ENCODE measurements at regions not wholly inside any gene's neighbourhood (a gene's known extent, or its start where the extent isn't known, plus 50 kb on each side); places are given as distances from the start of the nearest gene placed in this dataset.
A peak's percentile ranks its signal among the peaks of the same experiment; 100 is the strongest.
"Not testable (repeated sequence)": the region's sequence is repeated elsewhere in the genome, so short reads cannot be mapped to it uniquely, and the experiment has no call there.

GRCh38 chr11:106152013-106152412 is 74.6 kb downstream of the AASDHPPT start:
- peak; percentile 16 for DNase-seq

GRCh38 chr11:106152824-106153223 is 75.4 kb downstream of the AASDHPPT start:
- peak; percentile 25 for DNase-seq

GRCh38 chr11:106156290-106156937 is 79.0 kb downstream of the AASDHPPT start:
- DNase-seq = peak; percentile 53

GRCh38 chr11:106158406-106158805 is 80.9 kb downstream of the AASDHPPT start:
- DNase-seq = no peak

DNA sequence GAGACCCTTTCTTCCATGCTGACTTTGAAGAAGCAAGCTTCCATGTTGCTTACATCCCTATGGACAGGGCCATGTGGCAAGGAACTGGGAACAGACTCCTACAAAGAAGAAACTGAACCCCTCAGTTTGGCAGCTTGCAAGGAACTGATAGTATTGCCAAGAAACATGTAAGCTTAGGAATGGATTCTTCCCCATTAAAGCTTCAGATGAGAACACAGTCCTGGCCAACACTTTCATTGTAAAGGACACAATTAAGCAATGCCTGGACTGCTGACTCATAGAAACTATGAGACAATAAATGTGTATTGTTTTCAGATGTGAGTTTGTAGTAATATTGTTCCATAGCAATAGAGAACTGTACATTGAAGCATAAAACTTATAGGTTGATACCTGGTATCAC is 82.4 kb downstream of the AASDHPPT start:
- DNase-seq = no peak

- DNase-seq = no peak
Measured at GRCh38 chr11:106160494-106160893, 83.0 kb downstream of the AASDHPPT start.

- DNase-seq = no peak
Measured at GRCh38 chr11:106161775-106162634, 84.5 kb downstream of the AASDHPPT start.

- no peak for DNase-seq
Measured at GRCh38 chr11:106167085-106167484, 89.6 kb downstream of the AASDHPPT start.

DNA sequence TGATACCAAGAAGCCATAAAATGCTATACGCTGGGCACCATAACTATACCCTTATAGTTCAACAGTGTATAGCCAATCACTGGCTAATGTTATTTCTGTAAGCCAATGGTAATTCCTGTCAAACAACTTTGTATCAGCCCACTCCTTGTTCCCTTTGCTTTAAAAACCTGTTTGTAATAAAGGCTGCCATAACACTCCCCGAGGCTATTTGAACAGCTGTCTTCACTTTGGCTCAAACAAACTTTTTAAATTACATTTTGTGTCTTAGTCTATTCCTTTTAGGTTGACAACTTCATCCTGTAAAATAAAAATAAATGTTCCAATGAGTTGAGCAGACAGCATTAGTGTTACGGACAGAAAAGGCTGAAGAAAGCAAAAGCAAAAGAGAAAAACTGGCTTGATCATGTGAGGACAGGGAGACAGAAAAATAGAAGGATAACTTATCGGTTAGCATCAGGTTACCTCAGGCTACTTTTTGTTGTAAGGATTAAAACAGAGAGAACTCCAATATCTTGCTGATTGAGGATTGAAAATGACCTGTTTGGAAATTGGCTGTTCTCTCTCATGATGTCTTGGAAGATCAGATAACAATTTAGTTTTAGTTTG is 95.0 kb downstream of the AASDHPPT start:
- peak; percentile 17 for DNase-seq

GRCh38 chr11:106173291-106173690 is 95.8 kb downstream of the AASDHPPT start:
- no peak for DNase-seq

DNA sequence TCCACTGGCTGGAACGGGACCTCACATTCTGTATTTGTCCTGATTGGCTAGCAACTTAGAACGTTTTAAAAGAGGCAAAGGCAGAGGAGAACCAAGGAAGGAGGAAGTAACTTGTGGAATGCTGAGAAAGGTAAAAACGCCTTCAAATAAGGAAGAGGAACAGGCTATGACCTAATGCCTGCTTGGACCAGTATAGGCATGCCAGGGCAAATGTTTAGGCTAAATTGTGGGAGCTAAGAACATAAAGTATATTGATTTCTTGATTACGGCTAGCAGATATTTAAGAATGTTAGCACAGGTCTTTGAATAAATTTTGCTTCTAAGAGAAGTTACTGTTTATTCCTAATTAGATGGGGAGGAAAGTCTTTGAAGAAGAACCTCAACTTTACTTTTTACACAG is 96.5 kb downstream of the AASDHPPT start:
- not testable (repeated sequence) for DNase-seq

DNA sequence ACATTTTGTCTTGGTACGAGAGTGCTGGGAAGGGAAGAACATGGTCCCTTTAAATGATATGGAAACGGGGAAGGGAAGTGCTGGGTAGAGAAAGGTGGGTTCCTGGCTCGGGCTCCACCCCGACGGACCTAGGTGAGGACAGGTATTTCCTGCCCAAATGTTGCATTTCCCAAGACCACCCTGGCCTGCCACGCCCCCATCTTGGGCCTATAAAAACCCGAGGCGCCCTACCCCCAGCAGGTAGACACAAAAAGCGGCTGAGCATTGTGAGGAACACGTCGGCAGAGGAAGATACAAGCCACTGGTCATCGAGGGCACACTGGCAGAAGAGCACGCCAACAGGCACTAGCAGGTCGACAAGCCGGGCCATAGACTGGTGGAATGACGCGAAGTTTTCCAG is 99.4 kb downstream of the AASDHPPT start:
- DNase-seq = no peak

- DNase-seq = no peak
Measured at GRCh38 chr11:106177311-106177710, 99.8 kb downstream of the AASDHPPT start.

DNA sequence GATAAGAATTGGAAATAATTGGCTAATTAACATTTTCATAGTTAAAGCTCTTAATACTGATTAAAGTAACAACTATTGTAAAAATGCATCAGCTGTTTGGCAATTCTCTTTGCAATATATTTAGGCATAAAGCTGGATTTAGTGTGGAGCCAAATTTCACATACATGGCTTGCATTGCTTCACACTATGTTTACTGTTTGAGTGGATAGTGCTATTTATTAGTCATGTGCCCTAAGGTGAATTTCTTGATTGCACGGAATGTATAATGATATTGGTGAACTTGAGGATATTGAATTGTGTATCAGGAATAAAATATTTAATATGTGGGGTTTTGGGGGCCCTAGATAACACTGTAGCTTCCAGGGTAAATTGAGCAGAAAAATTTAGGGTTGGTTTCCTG is 100.9 kb downstream of the AASDHPPT start:
- no peak for DNase-seq

DNA sequence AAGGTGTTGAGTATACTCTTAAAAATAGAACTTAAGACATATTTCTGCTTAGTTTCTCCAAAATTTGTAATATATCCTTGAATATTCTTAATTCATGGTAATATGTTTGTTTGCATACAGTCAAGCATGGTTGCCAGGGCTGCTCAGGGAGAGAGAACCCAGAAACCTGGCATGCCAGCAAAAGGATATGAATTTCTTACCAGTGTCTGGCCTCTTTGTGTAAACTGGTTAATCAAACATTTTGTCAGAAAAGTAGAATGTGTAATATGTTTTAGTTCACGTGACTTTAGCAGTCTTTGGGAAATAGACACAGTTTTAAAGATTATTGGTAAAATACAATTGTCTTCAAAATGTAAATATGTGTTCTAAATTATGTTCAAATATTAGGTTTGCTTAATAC is 101.6 kb downstream of the AASDHPPT start:
- DNase-seq = no peak

- DNase-seq = no peak
Measured at GRCh38 chr11:106186630-106187029, 109.2 kb downstream of the AASDHPPT start.

GRCh38 chr11:106187860-106188456 is 110.5 kb downstream of the AASDHPPT start:
- no peak for DNase-seq

DNA sequence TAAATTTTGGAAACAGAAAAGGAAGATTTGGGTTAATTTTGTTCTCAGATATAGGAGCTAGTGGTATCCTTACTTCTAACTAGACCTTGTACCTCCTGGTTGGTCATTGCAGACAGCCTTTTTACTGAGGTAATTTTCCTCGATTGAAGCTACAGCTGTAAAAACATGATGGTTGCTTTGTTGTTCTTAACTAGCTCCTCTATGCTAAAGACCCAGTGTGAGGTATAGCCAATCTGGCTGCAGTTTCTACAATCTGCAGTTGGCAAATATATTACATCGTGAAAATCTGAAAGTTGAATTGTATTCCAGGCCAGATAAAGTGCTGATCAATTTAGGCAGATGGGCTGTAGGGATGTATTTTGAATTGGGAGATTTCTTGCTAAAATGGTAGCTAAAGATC is 116.5 kb downstream of the AASDHPPT start:
- no peak for DNase-seq

DNA sequence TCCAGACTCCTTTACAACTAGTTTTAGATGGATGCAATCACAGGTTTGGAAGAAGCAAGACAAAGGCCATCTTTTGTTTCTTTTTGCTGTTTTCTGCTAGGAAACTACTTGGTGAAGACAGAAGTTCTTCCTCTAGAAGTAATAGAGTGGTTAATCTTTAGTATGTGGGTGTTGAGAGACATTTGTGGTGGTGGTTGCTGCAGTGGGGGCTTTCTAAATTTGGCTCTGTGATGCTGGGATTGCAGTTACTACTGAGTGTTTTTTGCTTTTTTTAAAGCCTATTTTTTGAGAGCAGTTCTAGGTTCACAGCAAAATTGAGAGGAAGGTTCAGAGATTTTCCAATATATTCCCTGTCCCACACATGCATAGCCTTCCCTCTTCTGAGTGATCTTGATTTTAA is 120.0 kb downstream of the AASDHPPT start:
- no peak for DNase-seq

DNA sequence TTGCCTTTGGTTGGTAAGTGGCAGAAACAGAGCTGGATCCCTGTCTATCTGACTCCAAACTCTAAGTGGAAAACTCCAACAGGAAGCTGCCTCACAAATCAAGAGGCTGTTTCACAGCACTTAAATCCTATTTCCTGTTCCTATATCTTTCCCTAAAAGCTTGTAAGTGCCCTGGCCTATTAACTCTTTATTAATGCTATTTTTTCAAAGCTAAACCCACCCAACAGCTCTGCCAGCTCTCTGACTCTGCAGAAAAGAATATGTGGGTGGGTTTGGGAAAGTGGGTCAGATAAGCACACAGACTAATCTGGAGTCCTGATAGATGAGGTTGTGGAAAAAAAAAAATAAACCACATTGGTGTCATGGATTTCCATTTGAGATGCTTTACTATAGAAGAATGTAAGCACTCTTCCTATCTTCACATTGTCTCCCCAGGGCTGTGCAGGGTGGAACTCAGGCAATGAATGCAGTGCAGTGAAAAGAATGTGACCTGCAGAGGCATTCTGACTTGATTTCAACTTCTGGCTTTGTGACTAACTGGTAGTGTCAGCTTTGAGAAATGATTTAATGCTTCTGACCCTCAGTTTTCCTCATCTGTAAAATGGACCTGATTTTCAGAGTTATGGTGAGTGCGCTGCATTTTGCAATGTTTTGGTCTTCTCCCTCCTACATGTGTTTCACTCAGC is 125.6 kb downstream of the AASDHPPT start:
- DNase-seq = peak; percentile 13

GRCh38 chr11:106208760-106209159 is 131.3 kb downstream of the AASDHPPT start:
- DNase-seq = no peak

GRCh38 chr11:106212081-106212480 is 134.6 kb downstream of the AASDHPPT start:
- DNase-seq = no peak

- DNase-seq = no peak
Measured at GRCh38 chr11:106216281-106216680, 138.8 kb downstream of the AASDHPPT start.
